Renal cortex interstitium (tissue), 11 donors: ENCODE measurements at regions not wholly inside any gene's neighbourhood (a gene's known extent, or its start where the extent isn't known, plus 50 kb on each side); places are given as distances from the start of the nearest gene placed in this dataset.
"Not testable (repeated sequence)": the region's sequence is repeated elsewhere in the genome, so short reads cannot be mapped to it uniquely, and the experiment has no call there.

Experiments used
- DNase-seq, 11 donors: peaks; one replicate each; pipeline ENCODE4 v3.0.0-alpha.2; 2013; ENCODE audit warnings: low read depth in 9 of 11, low spot score in 4 of 11; ENCODE audit errors: extremely low read depth in 1 of 11

- no peak for DNase-seq
These were observed 149.1 kb upstream of the PRKCQ start for GRCh38 chr10:6729071-6729774.

GRCh38 chr10:6726924-6727323 lies 146.8 kb upstream of the PRKCQ start:
- no peak for DNase-seq

DNA sequence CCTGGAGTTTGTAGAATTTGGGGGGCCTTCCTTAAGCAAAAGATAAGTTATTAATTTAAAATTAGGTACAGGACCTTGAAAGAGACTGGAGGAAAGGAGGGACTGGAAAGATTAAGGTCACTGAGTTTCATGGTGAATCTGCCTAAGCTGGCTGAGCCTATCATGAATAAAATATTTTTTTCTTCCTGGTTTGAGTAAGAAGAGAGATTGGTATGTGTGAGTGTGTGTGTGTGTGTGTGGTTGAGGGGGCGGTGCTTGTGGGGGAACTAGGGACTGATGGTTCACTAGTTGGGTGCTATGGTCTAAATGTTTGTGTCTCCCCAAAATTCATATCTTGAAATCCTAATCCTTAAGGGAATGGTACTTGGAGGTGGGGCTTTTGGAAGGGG lies 142.5 kb upstream of the PRKCQ start:
- DNase-seq = no peak

DNA sequence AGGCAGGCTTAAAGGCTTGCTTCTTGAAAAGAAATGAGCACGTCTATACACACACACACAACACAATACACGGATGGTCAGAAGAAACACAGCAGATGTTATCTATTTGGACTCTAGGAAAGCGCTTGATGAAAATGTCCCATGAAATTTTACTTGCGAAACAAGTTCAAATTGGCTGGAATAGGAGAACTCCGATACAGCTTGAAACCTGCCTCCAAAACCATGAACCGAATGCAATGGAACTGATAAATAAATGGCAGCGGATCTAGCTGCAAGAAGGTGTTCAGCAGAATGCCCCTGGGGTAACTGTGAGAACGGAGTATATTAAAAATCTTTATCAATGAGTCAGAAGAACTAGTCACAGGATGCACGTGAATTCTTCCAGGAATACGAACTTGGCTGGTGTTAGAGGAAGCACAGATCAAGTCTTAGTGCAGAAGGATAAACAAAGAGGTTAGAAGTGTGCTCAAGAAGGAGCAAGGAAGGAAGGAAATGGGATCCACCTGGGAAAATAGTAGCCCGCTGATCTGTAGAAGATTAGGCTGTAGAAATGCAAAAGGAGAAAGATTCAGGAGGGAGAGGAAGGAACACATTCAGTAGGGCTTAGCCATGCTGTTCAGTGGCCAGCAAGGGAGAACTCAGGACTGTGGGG lies 142.0 kb upstream of the PRKCQ start:
- DNase-seq = no peak

DNA sequence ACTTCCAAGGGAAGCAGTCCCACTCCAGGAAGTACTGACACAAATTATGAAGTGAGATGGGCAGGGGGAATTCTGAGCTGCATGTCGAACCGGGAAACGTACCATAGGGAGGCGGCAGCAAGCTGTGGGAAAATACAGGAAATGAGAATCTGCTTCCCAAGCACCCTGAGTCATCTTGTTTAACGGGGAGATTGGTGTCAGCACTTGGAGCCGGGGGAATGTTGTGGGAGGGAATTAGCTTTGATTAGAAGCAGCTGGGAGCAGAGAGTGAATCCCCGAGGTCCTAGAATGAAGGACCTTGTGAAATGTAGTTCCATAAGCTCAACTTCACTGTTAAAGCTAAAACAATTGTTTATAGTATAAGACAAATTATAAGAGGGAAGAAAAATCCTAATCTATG lies 141.4 kb upstream of the PRKCQ start:
- DNase-seq = peak in 8 of 11 donors; percentile 24 to 68 (median 54)

GRCh38 chr10:6719561-6719960 lies 139.5 kb upstream of the PRKCQ start:
- no peak for DNase-seq

DNA sequence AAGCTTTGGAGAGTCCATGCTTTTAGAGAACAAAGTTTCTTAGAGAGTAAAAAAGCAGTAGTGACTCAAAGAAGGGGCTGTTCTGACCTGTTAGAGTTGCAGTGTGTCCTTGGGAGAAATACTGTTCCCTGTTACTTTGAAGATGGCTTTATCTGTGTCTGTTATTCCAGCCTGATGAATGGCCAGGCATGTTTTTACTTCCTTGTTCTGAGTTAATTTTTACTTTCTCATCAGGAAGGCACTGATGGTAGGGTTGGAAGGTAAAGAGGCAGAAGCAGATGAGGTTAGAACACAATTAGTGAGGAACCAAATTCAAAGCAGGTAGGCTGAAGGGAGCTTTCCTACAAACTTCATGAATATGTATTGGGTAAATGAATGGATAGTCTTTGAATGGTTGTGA lies 138.5 kb upstream of the PRKCQ start:
- DNase-seq = no peak

DNA sequence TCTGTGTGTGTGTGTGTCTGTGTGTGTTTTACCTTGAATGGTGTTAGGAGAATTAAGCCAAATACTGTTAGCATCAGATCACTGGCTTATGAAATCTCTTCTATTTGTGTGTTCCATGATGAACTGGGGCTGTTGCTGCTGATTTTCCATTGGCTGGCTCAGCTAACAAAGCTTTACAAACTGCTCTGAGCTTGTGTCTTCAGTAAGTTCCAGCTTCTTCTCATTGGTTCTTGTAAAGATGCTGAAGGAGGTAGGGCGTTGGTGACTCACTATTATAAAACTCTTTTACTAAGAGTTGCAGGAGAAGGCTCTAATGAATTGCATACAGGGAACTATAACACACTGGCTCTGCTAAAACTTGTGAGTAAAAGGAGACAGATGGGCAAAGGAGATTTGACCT lies 136.4 kb upstream of the PRKCQ start:
- DNase-seq = no peak

- no peak for DNase-seq
These were observed 133.6 kb upstream of the PRKCQ start for GRCh38 chr10:6713716-6714115.

GRCh38 chr10:6713120-6713519 lies 133.0 kb upstream of the PRKCQ start:
- no peak for DNase-seq

DNA sequence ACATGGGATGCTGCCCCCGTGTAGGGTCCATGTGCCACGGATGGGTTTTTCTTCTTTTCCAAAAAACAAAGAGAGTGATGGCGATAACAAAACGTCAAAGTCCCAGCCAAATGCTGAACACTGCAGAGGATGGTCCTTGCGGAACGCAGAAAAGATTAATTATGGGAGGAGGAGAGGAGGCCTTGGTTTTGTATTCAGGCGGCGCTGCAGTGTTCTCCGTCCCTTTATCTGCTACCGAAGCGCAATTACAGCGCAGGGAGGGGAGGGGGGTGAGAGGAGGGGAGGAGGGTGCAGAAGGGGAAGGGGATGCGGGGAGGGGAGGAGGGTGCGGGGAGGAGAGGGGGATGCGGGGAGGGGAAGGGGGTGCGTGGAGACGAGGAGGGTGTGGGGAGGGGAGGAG lies 131.8 kb upstream of the PRKCQ start:
- DNase-seq = no peak

DNA sequence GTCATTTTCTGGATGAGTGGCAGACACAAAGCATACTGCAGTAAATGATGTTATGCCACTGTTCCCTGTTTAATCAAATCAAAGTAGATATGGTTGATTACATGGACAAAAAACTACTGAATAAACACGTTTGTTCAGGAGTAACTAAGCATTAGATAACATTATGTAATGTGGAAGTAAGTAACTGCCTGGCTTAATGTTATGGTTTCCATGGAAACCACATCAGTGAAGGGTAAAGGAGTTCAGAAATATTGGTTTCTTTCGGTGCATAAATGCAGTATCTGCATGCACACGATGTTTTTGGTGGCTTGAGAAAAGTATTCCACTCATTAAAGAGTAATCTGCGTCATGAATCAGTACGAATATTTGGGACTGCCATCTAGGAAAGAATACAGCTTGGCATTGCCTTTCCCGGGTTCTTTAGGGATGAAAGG lies 131.3 kb upstream of the PRKCQ start:
- DNase-seq = no peak

DNA sequence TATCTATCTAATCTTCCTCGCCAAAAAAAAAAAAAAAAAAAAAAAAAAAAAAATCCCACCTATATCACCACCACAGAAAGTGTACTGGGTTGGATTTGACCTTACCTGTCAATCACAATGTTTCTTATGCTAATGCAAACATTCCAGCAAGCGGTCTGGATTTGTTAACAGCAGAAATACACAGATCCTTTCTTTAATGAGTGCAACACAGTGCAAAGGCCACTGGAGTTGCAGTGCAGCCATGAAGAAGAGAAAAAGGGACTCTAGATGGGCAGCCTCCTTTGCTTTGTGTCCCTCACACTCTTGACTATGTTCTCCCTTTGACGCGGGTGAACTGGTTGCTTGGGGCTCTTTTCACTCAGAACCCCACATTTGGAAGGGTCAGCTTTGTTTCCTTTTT lies 127.3 kb upstream of the PRKCQ start:
- no peak for DNase-seq

DNA sequence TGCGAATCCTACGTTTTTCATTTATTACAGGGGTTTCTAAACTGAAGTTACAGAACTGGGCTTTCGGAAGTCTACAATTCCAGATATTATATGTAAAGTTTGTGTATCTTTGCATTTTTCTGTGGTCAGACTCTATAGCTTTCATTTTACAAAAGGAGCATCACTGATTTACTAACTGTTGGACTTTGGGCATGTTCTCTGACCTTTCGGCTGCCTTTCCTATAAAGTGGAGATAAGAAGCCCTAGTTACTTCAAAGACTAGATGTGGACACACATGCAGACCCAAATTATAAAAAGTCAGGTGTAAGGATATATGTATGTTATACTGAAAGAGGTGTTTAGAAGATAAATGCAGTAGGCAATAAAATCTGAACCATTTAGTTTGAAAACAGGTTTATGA lies 126.6 kb upstream of the PRKCQ start:
- DNase-seq = no peak

GRCh38 chr10:6704896-6705295 lies 124.8 kb upstream of the PRKCQ start:
- DNase-seq = no peak

DNA sequence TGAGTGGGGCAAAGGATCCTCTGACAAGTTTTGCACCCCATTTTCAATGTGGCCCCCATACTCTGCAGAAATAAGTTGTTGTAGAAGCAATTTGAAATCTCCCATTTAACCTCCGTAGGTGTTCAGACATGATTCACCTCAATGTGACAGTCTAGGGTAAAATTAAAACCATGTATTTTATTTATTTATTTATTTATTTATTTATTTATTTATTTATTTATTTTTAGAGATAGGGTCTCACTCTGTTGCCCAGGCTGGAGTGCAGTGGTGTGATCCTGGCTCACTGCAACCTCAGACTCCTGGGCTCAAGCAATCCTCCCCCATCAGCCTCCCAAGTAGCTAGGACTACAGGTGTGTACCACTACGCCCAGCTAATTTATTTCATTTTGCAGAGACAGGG lies 122.8 kb upstream of the PRKCQ start:
- not testable (repeated sequence) for DNase-seq

GRCh38 chr10:6702030-6702429 lies 122.0 kb upstream of the PRKCQ start:
- no peak for DNase-seq

- DNase-seq = no peak
These were observed 121.2 kb upstream of the PRKCQ start for GRCh38 chr10:6701289-6701688.

- DNase-seq = no peak
These were observed 120.0 kb upstream of the PRKCQ start for GRCh38 chr10:6700066-6700465.

- no peak for DNase-seq
These were observed 119.3 kb upstream of the PRKCQ start for GRCh38 chr10:6699336-6699735.

DNA sequence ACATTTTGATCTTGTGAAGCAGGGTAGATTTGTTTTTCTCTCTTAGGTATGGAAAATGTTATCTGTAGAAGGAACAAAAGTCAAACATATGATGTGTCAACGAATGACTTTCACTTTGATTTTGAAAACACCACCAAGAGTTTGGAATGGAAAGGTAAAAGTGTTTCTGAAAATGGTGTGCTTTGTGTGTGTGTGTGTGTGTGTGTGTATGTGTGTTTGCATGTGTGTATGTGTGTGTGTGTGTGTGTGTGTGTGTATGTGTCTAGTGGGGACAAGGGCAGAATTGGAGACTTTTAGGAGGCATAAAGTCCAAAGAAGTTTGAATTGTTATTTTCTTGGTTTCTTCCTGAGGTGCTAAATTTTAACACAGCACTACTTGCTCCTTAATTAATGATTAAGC lies 115.4 kb upstream of the PRKCQ start:
- no peak for DNase-seq
